KMS-11 (cell line): ENCODE measurements at regions not wholly inside any gene's neighbourhood (a gene's known extent, or its start where the extent isn't known, plus 50 kb on each side); places are given as distances from the start of the nearest gene placed in this dataset.

Source experiments
- H2AFZ ChIP-seq: fragments of 200-600 bp; sonication (generic); 2 replicates; pipeline ENCODE4 v1.6.1; 2016; ENCODE audit warnings: antibody characterized with exemption, mixed run types, low read depth
- H3K27ac ChIP-seq: fragments of 200-600 bp; sonication (generic); 2 replicates; pipeline ENCODE4 v1.6.1; 2016; ENCODE audit warnings: mild to moderate bottlenecking, mixed run types
- H3K27me3 ChIP-seq: fragments of 200-600 bp; sonication (generic); 2 replicates; pipeline ENCODE4 v1.6.1; 2017; ENCODE audit warnings: mild to moderate bottlenecking, low read depth, mixed run types, moderate library complexity; ENCODE audit not compliant: insufficient read depth
- H3K36me3 ChIP-seq: fragments of 200-600 bp; sonication (generic); 2 replicates; pipeline ENCODE4 v1.6.1; 2017; ENCODE audit warnings: mild to moderate bottlenecking, mixed run types; ENCODE audit not compliant: insufficient read depth
- H3K4me1 ChIP-seq: fragments of 200-600 bp; sonication (generic); 2 replicates; pipeline ENCODE4 v1.6.1; 2016; ENCODE audit warnings: mild to moderate bottlenecking, low read depth, mixed run types; ENCODE audit not compliant: poor library complexity, severe bottlenecking
- H3K4me2 ChIP-seq: fragments of 200-600 bp; sonication (generic); 2 replicates; pipeline ENCODE4 v1.7.0; 2016; ENCODE audit warnings: mild to moderate bottlenecking, mixed run types
- H3K4me3 ChIP-seq: fragments of 200-600 bp; sonication (generic); IDR thresholded peaks from 2 replicates; pipeline ENCODE4 v1.6.1; 2017; ENCODE audit warnings: low read depth, low read length, mixed read lengths; ENCODE audit not compliant: insufficient read depth
- H3K79me2 ChIP-seq: fragments of 200-600 bp; sonication (generic); 2 replicates; pipeline ENCODE4 v1.6.1; 2016; ENCODE audit warnings: low read depth, mixed run types; ENCODE audit not compliant: insufficient read depth
- H3K9ac ChIP-seq: fragments of 200-600 bp; sonication (generic); 2 replicates; pipeline ENCODE4 v1.6.1; 2016; ENCODE audit warnings: mild to moderate bottlenecking, mixed run types
- H4K20me1 ChIP-seq: fragments of 200-600 bp; sonication (generic); 2 replicates; pipeline ENCODE4 v1.6.1; 2016; ENCODE audit warnings: mild to moderate bottlenecking, mixed run types; ENCODE audit not compliant: insufficient read depth
- CTCF ChIP-seq: fragments of 200-600 bp; sonication (generic); conservative IDR thresholded peaks from 2 replicates; pipeline ENCODE4 v1.6.1; 2017; ENCODE audit warnings: low read depth, mild to moderate bottlenecking, antibody characterized with exemption, low read length, moderate library complexity, mixed read lengths

GRCh38 chr3:174398761-174399160 lies 460.4 kb upstream of the NAALADL2 start:
- Histone ChIP-seq H3K4me2 (no peak overlapping the region), H4K20me1 (no peaks in the 10 kb centered on the region), H3K79me2 (no peaks in the 10 kb centered on the region), H3K4me1 (no peaks in the 10 kb centered on the region), H3K36me3 (no peaks in the 10 kb centered on the region), H2AFZ (no peak overlapping the region), H3K9ac (no peak overlapping the region), H3K27me3 (no peaks in the 10 kb centered on the region), H3K27ac (no peak overlapping the region), H3K4me3 (no peak overlapping the region)
- TF ChIP-seq CTCF, result no peak

GRCh38 chr3:174403831-174404230 lies 455.3 kb upstream of the NAALADL2 start:
- no peaks in the 10 kb centered on the region for H3K27me3 ChIP-seq
- no peaks in the 10 kb centered on the region for H3K4me1 ChIP-seq
- H3K27ac ChIP-seq, result no peak overlapping the region
- no peak overlapping the region for H2AFZ ChIP-seq
- no peak overlapping the region for H3K9ac ChIP-seq
- no peak overlapping the region for H3K4me3 ChIP-seq
- H3K4me2 ChIP-seq, result no peak overlapping the region
- H3K79me2 ChIP-seq, result no peaks in the 10 kb centered on the region
- no peaks in the 10 kb centered on the region for H4K20me1 ChIP-seq
- TF ChIP-seq CTCF, result no peak
- no peaks in the 10 kb centered on the region for H3K36me3 ChIP-seq

DNA sequence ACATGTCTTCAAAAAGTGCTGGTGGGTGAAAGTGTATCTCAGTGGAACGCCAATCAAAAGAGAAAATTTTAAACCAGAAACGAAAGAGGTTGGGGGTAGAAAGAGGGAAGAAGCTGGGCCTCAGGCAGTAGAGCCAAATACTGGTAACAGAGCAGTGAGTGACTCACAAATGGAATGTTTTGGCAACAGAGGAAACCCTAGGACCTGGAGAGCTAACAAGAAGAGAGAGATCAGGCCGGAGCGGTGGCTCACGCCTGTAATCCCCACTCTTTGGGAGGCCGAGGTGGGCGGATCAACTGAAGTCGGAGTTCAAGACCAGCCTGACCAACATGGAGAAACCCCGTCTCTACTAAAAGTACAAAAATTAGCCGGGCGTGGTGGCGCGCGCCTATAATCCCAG lies 450.8 kb upstream of the NAALADL2 start:
- no peak overlapping the region for H3K4me2 ChIP-seq
- no peaks in the 10 kb centered on the region for H3K4me1 ChIP-seq
- no peak overlapping the region for H3K9ac ChIP-seq
- no peaks in the 10 kb centered on the region for H4K20me1 ChIP-seq
- no peak for TF ChIP-seq CTCF
- no peaks in the 10 kb centered on the region for H3K27me3 ChIP-seq
- H3K79me2 ChIP-seq, result no peaks in the 10 kb centered on the region
- H3K27ac ChIP-seq, result no peak overlapping the region
- H2AFZ ChIP-seq, result no peak overlapping the region
- no peaks in the 10 kb centered on the region for H3K36me3 ChIP-seq
- no peak overlapping the region for H3K4me3 ChIP-seq

DNA sequence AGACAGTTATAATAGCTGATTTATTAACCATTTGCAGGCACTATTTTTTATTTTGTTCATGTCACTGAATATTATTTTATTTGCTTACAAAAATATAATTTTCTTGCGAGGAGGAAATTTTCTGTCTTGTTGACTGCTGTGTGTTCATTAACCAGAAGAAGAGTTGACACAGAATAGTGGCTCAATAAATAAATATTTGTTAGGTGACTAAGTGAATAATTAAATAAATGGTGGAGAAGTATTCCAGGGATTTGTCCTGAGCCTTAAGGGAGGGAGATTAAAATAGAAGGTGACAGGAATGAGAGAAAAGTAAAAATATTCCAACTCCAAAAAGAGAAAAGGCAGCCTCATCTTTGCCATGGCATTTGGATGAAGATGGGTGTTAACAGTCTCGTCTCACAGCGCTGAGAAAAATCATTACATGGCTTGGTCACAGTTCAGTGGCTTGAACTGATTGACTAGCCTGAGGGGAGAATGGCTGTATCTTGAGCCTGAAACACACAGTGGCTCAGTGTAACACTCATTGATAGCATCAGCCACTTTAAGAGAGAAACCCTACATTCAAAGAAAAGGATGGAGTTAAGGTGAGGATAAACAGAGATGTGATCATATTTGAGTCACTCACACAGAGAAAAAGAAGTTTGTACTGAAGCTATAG lies 449.9 kb upstream of the NAALADL2 start:
- Histone ChIP-seq H3K9ac (no peak overlapping the region), H3K4me3 (no peak overlapping the region), H2AFZ (no peak overlapping the region), H3K4me1 (no peaks in the 10 kb centered on the region), H3K79me2 (no peaks in the 10 kb centered on the region), H3K36me3 (no peaks in the 10 kb centered on the region), H3K4me2 (no peak overlapping the region), H4K20me1 (no peaks in the 10 kb centered on the region), H3K27ac (no peak overlapping the region), H3K27me3 (no peaks in the 10 kb centered on the region)
- TF ChIP-seq CTCF, result no peak
